ENCODE measurements at regions not wholly inside any gene's neighbourhood (a gene's known extent, or its start where the extent isn't known, plus 50 kb on each side); places are given as distances from the start of the nearest gene placed in this dataset.

DNA sequence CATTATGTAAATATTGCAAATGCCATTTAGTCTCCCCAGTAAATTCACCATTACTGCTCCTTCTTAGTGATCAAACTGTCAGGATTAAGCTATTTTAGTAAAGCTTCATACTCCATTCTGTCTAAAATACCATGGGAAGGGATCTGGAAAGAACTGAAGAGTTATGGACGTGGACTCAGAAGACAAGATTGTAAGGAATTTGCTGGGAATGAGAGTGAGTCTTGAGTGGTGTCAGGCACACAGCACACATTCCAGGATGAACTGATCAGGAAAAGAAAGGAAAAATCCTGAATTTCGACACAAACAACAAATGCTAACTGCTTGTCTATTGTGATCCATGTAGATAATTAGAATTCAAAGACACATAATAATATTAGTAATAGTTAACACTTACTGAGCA lies 311.0 kb downstream of the CENPC start:
- no peak for DNase-seq (ENCODE audit: low spot score)

DNA sequence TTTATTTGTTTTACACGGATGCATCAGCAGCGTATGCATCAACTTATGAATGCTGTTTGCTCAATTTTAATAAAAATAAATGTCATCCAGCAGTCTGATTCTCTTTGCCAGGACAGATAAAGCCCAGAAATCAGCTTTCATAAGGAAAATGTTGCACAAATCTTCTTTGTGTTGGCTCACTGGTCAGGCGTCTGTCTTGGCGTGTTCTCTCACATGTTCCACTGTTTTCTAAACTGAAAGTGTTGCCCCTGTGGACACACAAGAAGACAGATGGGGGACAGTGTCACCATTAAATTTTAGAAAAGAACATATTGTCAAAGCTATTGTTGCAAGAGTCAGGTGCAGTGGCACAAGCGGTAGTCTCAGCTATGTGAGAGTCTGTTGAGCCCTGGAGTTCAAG lies 316.2 kb downstream of the CENPC start:
- no peak for DNase-seq (ENCODE audit: low spot score)

DNA sequence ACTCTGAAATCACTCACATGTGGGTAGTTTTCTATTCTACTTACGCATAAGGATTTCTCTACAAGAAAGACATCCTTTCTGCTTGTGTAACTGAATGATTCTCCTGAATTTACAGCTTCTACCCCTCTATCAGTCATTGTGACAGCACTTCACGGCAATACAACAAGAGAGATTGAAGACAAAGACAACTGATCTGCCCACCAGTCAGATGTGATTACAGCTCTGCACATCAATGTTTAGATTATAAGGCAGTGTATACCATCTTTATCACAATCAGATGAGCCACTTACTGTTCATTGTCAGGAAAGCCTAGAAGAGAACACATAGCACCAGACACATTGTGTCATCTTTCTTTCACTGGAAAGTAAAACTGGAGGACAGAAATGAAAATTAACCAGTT lies 324.4 kb downstream of the CENPC start:
- DNase-seq (ENCODE audit: low spot score): no peak

DNA sequence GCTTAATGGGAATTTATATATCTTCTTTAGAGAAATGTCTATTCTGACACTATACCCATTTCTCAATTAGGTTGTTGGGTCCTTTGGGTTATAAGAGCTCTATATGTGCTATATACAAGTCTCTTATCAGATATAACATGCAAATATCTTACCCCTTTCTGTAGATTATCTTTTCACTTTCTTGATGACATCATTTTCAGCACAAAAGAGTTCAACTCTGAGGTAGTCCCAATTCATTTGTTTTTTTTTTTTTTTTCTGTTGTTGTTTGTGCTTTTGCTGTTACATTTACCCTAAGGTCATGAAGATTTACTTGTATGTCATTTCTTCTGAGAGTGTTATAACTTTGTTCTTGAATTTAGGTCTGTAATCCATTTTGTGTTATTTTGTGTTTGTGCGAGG lies 326.4 kb downstream of the CENPC start:
- no peak for DNase-seq (ENCODE audit: low spot score)

DNA sequence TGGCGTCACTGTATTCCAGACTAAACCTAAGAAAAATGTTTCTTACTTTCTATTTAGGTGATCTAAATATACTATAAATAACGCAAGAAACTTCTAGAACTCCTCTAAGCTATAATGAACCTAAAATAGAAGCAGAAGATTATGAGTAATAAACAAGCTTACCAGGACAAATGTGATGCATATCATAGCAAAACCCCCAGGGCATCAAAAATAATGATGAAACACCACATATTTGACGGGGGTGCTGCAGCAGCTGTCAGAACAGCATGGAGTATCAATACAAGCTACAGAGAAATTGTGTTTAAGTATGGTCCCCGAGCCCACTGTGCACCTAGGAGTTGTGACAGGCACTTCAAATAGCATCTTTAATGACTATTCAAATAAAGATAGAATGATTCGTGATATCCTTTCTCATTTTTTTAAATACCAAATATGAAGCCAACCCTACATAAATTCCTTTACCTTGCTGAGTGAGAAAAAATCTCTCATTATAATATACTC lies 337.3 kb downstream of the CENPC start:
- no peak for DNase-seq (ENCODE audit: low spot score)

DNA sequence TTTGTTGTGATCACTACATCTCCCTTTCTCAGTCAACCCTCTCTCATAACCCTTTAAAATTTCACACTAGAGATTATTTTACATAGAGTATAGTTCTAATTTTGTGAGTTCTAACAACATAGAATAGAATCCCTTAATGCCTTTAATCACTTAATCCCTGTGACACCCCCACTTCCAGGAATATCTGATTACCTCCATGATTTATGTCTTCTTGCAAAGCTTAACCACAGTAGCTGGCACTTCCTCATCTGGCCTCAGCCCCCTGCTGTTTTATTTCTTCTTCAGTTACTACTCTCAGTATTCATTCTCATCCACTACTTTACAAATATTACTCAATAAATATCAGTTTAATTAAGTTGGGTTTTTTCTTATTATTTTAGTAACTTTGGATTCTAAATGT lies 340.9 kb downstream of the CENPC start:
- DNase-seq (ENCODE audit: low spot score): no peak

DNA sequence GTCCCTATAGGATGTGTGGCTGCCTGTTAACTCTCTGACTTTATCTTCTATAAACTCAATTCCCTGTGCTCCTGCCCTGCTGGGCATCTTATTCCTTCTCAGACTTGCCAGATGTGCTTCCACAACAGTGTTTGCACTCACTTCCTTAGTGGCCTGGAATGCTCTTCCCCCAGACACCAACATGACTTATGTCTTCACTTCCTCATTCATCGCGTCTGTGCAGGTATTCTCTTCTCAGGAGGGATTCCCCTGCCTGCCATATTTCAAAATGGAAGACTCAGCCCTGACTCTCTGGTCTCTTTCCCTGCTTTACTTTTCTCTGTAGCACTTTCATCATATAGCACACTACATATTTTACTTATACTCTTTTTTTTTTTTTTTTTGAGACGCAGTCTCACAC lies 344.0 kb downstream of the CENPC start:
- no peak for DNase-seq (ENCODE audit: low spot score)

DNA sequence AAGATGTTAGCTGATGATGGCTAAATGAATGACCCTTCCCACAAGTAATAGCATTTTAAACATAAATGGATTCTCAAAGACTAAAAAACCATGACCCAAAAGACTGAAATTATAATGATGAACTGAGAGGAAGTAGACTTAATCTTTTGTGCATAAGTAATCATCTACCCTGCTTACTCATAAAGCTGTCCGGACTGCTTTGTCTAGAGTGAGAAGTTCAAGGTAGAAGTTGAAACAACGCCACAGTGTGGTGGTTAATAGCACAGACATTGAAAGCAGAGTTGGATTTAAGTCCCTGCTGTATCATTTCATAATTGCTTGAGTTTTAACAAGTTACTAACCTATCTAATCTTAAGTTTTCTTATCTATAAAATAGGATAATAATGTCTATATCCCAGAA lies 346.6 kb downstream of the CENPC start:
- peak; percentile 18 for DNase-seq (ENCODE audit: low spot score)

DNA sequence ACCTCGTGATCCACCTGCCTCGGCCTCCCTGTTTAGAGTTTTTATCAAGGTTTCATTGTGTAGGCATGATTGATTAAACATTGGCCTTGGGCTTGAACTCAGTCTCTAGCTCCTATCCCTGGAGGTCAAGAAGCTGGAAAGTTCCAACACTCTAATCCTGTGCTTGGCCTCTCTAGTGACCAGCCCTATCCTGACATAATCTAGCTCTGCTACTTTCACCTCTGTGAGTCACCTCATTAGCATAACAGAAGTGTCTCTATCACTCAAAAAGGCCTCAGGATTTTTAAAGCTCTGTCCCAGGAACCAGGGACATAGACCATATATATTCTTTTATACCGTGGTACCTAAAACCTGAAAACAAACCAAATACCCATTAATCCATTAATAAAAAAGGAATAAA lies 377.5 kb downstream of the CENPC start:
- no peak for DNase-seq (ENCODE audit: low spot score)

DNA sequence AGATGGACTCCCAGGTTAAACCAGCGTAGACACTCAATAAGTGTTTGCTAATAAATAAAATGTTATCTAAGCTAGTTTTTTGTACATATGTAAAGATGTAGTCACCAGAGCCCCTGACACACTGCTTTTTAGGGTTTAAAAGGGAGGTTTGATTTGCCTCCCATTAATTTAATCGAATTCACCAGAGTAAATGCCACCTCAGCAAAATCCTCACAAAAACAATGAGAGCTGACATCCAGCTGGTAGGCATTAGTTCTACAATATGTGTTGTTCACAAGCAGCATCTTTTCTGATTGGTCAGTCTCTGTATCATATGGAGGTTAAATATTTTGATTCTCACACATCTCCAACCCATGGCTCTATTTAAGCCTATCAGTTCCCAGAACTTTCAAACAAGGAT lies 382.6 kb downstream of the CENPC start:
- DNase-seq (ENCODE audit: low spot score): no peak

DNA sequence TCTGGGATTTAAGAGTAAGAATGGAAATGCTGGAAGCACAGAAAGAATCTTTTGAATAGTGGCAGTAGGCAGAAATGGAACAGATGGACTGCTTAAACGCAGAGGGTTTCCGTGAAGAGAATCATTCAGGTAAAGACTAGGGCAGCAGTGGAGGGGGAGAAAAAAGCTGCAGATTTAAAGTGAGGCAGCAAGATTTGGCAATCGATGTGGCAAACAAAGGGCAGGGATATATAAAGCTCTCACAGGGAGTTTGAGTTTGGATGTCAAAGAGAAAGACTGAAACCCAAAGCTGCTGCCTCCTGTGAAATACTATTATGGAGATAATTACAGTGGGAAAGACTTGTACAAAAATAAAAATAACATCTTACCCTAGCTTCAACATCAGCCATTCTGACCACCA lies 384.0 kb downstream of the CENPC start:
- no peak for DNase-seq (ENCODE audit: low spot score)

DNA sequence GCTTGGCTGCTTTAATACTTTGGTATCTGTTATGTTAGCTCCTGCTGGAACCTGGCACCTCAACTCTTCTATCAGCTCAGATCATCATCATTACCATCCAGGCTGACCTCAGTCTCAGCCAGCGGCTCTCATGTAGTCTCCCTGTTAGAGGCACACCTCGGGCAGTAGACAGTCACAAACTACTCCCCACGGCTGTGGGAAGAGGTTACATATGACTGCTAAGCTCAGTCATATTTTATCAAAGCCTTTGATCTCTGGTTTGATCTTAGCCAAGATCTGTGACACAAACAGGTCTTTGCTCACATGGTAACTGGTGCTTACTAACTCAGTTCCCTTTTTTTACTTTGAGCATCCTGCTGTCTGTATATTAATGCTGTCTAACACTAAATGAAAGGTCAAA lies 384.9 kb downstream of the CENPC start:
- DNase-seq (ENCODE audit: low spot score): no peak

DNA sequence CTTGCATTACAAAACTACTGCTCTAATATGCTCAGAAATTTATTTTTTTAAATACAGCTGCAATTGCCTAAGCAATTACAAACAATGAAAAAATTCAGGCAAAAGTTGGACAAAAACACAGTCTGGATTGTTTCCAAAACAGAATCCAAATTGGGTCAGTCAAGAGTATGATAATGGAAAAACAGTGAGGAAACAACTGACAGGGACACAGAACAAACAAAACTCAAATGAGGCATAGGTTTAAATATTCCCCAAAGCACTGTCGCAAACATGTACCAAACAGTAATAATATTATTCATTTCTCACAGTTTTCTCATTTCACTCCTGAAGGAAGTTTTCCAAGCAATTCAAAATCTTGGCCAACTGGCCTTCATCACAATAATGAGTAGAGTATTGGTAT lies 386.6 kb downstream of the CENPC start:
- no peak for DNase-seq (ENCODE audit: low spot score)

DNA sequence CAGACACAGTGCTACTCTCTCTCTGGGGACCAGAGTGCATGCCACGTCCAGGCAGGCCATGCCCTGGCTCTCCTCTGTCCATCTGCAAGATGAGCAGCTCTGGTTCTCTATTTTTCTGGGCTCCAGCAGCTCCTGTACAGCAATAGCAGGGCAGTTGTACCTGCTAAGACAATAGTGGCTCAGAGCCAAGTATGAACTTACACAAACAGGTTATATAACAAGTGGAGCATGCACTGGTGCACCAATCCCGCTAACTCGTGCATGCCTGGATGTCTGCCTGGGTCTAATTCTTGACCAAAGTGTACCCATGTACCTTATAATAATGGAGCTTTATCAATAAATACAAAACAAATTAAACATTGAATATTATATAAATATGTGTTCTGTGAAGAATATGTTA lies 392.3 kb downstream of the CENPC start:
- no peak for DNase-seq (ENCODE audit: low spot score)

DNA sequence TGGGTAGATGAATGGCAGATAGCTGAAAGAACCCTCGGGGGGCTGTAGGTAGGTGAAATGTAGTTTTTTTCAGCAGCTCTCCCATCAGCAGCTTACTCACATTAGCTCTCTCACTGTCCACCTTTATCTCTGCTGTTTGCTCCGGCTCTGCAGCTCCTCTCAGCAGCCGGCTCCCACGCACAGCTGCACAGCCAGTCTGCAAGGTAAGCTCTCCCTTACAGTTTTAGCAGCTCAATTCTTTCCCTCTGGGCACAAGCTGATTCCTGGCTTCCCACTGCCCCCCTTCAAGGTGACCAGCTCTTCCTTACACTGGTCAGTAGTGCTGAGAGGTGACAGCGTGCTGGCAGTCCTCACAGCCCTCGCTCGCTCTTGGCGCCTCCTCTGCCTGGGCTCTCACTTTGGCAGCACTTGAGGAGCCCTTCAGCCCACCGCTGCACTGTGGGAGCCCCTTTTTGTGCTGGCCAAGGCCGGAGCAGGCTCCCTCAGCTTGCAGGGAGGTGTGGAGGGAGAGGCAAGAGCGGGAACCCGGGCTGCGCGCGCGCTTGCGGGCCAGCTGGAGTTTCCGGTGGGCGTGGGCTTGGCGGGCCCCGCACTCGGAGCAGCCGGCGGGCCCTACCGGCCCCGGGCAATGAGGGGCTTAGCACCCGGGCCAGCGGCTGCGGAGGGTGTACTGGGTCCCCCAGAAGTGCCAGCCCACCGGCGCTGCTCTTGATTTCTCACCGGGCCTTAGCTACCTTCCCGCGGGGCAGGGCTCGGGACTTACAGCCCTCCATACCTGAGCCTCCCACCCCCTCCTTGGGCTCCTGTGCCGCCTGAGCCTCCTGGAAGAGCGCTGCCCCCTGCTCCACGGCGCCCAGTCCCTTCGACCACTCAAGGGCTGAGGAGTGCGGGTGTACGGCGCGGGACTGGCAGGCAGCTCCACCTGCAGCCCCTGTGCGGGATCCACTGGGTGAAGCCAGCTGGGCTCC lies 393.6 kb downstream of the CENPC start:
- DNase-seq (ENCODE audit: low spot score): no peak

DNA sequence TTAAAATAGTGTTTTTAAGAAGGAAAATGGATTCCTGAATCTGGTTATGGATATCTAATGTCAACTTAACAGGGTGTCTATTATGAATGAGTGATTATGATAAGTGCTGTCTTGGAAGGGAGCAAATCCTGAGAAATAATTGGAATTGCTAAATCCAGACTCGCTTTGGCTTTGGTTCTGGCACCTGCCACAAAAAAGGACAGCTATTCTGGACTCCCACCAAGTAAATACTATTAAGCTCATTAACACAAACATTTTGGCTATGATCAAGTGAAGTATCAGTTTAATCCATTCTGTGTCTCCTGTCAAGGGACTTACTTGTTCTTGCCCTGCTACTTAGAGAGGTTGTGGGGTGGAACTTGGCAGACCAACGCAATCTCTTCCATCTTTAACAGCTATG lies 403.7 kb downstream of the CENPC start:
- DNase-seq (ENCODE audit: low spot score): no peak

DNA sequence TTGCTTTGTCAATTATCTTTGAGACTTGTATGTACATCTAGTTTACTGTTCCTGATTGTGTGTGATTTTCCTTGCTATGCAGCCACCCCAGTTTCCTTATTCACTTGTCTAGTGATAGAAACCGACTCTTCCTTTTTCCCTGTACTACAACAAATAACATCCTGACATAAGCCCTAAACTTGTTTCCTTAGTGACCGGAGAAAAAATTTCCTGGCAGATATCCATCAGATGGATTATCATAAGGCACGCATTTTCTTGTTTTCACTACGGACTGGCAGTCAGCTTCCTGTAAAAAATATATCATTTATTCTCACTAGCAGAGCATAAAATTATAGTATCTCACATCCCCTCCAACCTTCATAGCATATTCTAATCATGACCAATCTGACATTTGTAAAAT lies 410.7 kb downstream of the CENPC start:
- no peak for DNase-seq (ENCODE audit: low spot score)

DNA sequence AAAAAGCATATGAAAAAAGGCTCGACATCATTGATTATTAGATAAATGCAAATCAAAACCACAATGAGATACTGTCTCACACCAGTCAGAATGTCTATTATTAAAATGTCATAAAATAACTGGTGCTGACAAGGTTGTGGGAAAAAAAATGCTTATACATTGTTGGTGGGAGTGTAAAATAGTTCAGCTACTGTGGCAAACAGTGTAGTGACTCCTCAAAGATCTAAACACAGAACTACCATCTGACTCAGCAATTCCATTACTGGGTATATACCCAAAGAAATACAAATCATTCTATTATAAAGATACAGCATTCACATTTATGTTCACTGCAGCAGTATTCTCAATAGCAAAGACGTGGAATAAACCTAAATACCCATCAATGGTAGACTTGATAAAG lies 412.1 kb downstream of the CENPC start:
- no peak for DNase-seq (ENCODE audit: low spot score)

DNA sequence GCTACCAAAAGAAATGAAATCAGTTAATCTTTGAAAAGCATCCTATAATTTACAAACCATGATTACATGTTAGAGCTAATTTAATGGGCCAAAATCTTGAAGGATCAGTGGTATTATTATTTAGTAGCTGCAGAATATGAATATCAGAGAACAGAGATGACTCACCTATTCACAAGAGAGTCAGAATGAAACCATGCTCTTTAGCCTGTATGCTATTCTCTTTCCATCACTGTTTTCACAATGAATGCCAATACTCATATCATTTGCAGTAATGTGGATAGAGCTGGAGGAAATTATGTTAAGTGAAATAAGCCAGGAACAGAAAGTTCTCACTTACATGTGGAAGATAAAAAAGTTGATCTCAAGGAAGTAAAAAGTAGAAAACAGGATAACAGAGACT lies 414.1 kb downstream of the CENPC start:
- no peak for DNase-seq (ENCODE audit: low spot score)

DNA sequence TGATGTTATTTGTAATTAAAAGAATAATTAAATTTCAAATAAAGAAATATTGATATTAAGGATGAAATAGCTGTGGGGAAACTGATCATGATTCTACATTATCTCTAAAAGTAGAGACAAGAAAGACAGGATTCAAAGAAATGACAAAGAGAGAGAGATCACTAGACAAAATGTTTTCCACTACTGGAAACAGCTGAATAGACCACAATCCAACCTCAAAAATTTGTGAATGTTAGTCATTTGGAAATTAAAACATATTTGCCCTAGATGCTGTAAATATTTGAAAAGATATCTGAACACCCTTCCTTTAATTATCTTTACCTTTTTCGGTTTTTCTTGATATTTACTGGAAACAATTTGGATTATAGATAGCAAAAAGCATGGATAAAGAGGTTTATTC lies 414.9 kb downstream of the CENPC start:
- no peak for DNase-seq (ENCODE audit: low spot score)

DNA sequence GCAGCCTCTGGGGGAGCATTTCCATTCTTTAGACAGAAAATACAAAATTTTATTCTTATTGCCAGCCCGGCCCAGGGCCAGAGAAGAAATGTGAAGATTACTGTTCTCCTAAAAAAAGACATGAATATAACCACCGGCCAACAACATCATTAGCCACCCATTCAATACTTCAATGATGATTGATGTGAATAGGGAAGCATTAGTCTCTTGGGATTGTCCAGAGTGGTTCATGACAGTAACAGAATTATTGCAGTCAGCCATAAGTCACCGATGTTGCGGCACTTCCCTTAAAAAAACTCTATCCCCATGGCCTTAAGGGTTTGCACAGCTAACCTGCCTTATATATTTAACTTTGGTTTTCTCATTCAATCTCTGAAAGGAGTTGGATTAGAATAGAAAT lies 418.7 kb downstream of the CENPC start:
- DNase-seq (ENCODE audit: low spot score): no peak

DNA sequence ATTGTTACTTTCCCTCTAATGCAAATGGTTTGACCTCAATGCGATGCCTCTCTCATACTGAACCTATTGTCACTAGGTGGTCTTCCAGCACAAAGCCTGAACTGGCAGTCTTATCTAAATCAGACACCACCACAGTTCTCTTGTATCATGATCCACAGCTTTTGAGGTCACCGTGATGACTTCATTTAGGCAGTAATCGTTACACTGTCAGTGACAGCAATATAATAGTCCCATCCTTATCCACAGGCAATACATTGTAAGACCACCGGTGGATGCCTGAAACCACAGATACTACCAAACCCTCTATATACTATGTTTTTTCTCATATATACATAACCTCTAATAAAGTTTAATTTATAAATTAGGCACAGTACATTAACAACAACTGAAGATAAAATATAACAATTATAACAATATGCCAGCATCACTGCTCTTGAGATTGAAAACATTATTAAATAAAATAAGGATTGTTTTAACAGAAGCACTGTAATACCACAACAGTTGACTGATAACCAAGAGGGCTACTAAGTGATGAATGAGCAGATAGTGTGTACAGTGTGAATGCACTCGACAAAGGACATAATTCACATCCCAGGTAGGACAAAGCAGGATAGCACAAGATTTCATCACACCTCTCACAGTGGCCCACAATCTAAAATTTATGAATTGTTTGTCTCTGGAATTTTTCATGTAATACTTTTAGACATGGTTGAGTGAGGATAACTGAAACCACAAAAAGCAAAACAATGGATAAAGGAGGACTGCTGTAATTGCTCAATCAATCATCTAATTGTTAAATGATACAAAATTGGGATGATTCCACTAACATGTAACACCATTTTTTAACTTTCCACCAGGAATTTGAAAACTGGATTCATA lies 419.4 kb downstream of the CENPC start:
- no peak for DNase-seq (ENCODE audit: low spot score)

DNA sequence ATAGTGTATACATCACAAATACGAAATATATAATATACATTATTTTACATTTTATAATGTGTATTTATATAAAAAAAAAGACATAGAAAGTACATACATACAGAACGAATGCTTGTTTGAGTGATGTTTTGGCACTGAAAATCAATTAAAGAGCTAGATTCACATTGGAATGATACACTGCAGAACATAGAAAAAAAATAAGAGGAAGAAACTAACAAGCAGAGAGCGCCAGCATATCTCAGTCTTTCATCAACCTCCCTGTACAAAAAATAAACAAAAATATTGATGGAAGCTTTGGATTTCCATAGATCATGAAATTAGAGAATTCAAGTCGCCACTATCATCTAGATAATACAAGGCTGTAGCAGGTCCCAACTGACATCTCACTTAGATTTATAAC lies 420.6 kb downstream of the CENPC start:
- no peak for DNase-seq (ENCODE audit: low spot score)

Measured in pons (tissue), 1 donor.